Peyer's patch (tissue), 4 donors: ENCODE measurements at regions not wholly inside any gene's neighbourhood (a gene's known extent, or its start where the extent isn't known, plus 50 kb on each side); places are given as distances from the start of the nearest gene placed in this dataset.

Source experiments
- CTCF ChIP-seq, 6 experiments: fragments of 450-650 bp in 4 of 6; fragments of 200-600 bp in 2 of 6; sonication (generic) in 1 of 6; IDR thresholded peaks; one replicate each; pipeline ENCODE4 v1.5.1; 2017 to 2019; ENCODE audit warnings: antibody characterized with exemption in 6 of 6, mild to moderate bottlenecking in 3 of 6, moderate library complexity in 1 of 6
- POLR2A ChIP-seq, 2 donors: fragments of 450-650 bp; IDR thresholded peaks; one replicate each; pipeline ENCODE4 v1.5.1; 2017; ENCODE audit warnings: antibody characterized with exemption in 2 of 2, mild to moderate bottlenecking in 2 of 2, moderate library complexity in 2 of 2

- TF ChIP-seq POLR2A (IDR thresholded peaks at IDR 0.05) = no peak
- no peak for TF ChIP-seq CTCF (IDR thresholded peaks at IDR 0.05)
These were observed 168.4 kb downstream of the TTC32 start for GRCh38 chr2:19733390-19733789.
